Peyer's patch (tissue), 4 donors: ENCODE measurements at regions not wholly inside any gene's neighbourhood (a gene's known extent, or its start where the extent isn't known, plus 50 kb on each side); places are given as distances from the start of the nearest gene placed in this dataset.

ENCODE experiments used
- DNase-seq, 3 donors: peaks; one replicate each; pipeline ENCODE4 v3.0.0-alpha.2; 2017 to 2019
- H3K27ac ChIP-seq, 4 donors: fragments of 200-600 bp; sonication (generic); one replicate each; pipeline ENCODE4 v1.5.1; 2016 to 2019
- H3K27me3 ChIP-seq, 2 donors: fragments of 200-600 bp; sonication (generic); one replicate each; pipeline ENCODE4 v1.5.1; 2019
- H3K36me3 ChIP-seq, 3 donors: fragments of 200-600 bp; sonication (generic); one replicate each; pipeline ENCODE4 v1.5.1; 2016 to 2019
- H3K4me1 ChIP-seq, 4 donors: fragments of 200-600 bp; sonication (generic); one replicate each; pipeline ENCODE4 v1.5.1; 2016 to 2019
- H3K4me3 ChIP-seq, 4 donors: fragments of 200-600 bp; sonication (generic); 1 replicate in 3 of 4; 2 replicates in 1 of 4; pipeline ENCODE4 v1.5.1; 2016 to 2019; ENCODE audit warnings: mild to moderate bottlenecking in 1 of 4
- H3K9me3 ChIP-seq, 4 donors: fragments of 200-600 bp; sonication (generic); one replicate each; pipeline ENCODE4 v1.5.1; 2016 to 2019; ENCODE audit warnings: mild to moderate bottlenecking in 1 of 4
- POLR2A ChIP-seq, 2 donors: fragments of 450-650 bp; IDR thresholded peaks; one replicate each; pipeline ENCODE4 v1.5.1; 2017; ENCODE audit warnings: antibody characterized with exemption in 2 of 2, mild to moderate bottlenecking in 2 of 2, moderate library complexity in 2 of 2
- TF ChIP-seq, protein P1 (sequence below), 6 experiments: fragments of 450-650 bp in 4 of 6; fragments of 200-600 bp in 2 of 6; sonication (generic) in 1 of 6; IDR thresholded peaks; one replicate each; pipeline ENCODE4 v1.5.1; 2017 to 2019; ENCODE audit warnings: antibody characterized with exemption in 6 of 6, mild to moderate bottlenecking in 3 of 6, moderate library complexity in 1 of 6

DNA sequence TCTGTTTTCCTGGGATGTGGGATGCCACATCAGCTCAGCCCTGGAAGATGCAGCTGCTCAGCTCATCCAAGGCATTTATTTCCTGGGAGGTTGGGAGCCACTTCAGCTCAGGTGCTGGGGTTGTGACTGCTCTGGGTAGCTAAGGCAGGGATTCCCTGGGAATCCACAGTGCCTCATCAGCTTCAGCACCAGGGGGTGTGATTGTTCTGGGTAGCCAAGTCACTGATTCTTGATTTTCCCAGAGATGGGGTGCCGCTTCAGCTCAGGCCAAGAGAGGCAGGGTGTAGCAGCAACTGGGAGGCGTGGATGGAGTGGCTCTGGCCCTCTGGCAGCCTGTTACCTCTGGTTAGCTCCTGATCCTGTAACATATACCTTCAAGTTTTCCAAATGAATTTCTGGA, 81.3 kb upstream of the PRMT8 start:
- Histone ChIP-seq H3K27me3 (no peaks in the 10 kb centered on the region), H3K36me3 (no peaks in the 10 kb centered on the region), H3K9me3 (peaks cover 0 to 18% (median 5%) of the 10 kb centered on the region in 4 donors), H3K27ac (no peak overlapping the region), H3K4me1 (no peaks in the 10 kb centered on the region), H3K4me3 (no peak overlapping the region)
- no peak for DNase-seq
- no peak for TF ChIP-seq POLR2A (IDR thresholded peaks at IDR 0.05)

DNA sequence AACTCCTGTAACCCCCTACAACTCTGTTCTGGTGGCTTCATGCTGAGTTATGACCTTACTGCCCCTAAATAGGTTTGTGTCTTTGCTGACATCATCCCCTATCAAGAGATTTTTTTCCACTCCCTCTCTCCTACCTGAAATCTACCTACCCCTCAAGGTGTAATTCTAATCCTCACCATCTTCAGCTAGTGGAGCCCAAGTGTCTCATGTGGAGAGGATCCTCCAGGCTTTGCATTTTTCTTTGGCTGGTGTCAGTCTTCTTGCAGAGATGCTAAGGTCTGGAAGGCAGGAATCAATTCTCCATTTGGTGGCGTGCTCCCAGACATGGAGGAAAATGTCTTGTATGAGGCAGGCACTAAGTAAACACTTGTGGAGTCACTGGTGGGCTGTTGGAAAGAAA, 74.8 kb upstream of the PRMT8 start:
- H3K9me3 ChIP-seq: no peaks in the 10 kb centered on the region
- DNase-seq: no peak
- no peak overlapping the region for H3K4me3 ChIP-seq
- H3K27ac ChIP-seq: no peak overlapping the region
- H3K4me1 ChIP-seq: no peaks in the 10 kb centered on the region
- TF ChIP-seq, protein P1, sequence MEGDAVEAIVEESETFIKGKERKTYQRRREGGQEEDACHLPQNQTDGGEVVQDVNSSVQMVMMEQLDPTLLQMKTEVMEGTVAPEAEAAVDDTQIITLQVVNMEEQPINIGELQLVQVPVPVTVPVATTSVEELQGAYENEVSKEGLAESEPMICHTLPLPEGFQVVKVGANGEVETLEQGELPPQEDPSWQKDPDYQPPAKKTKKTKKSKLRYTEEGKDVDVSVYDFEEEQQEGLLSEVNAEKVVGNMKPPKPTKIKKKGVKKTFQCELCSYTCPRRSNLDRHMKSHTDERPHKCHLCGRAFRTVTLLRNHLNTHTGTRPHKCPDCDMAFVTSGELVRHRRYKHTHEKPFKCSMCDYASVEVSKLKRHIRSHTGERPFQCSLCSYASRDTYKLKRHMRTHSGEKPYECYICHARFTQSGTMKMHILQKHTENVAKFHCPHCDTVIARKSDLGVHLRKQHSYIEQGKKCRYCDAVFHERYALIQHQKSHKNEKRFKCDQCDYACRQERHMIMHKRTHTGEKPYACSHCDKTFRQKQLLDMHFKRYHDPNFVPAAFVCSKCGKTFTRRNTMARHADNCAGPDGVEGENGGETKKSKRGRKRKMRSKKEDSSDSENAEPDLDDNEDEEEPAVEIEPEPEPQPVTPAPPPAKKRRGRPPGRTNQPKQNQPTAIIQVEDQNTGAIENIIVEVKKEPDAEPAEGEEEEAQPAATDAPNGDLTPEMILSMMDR (IDR thresholded peaks at IDR 0.05): no peak
- no peak for TF ChIP-seq POLR2A (IDR thresholded peaks at IDR 0.05)
- H3K27me3 ChIP-seq: no peaks in the 10 kb centered on the region
- no peaks in the 10 kb centered on the region for H3K36me3 ChIP-seq

DNA sequence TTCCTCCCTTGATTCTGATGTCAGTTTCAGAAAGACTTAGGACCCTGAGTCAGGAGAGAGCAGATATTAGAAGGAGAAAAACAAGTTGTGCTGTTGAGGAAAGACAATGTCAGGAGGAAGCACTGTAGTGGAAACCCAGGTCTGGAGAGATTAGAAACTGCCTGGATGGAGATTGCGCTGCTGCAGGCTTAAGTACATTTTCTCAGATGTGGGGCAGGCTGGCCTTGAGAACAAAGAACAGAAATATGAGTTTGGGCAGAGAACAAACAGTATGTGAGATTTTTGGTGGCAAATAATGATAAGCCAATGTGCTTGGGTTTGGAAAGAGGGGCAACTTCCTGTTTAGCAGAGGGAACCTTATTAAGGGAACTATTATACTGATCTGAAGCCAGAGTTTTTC, 74.3 kb upstream of the PRMT8 start:
- no peak overlapping the region for H3K27ac ChIP-seq
- no peak for DNase-seq
- no peaks in the 10 kb centered on the region for H3K4me1 ChIP-seq
- TF ChIP-seq POLR2A (IDR thresholded peaks at IDR 0.05): no peak
- TF ChIP-seq, protein P1 (IDR thresholded peaks at IDR 0.05): no peak
- no peaks in the 10 kb centered on the region for H3K36me3 ChIP-seq
- H3K4me3 ChIP-seq: no peak overlapping the region
- H3K9me3 ChIP-seq: no peaks in the 10 kb centered on the region
- no peaks in the 10 kb centered on the region for H3K27me3 ChIP-seq

DNA sequence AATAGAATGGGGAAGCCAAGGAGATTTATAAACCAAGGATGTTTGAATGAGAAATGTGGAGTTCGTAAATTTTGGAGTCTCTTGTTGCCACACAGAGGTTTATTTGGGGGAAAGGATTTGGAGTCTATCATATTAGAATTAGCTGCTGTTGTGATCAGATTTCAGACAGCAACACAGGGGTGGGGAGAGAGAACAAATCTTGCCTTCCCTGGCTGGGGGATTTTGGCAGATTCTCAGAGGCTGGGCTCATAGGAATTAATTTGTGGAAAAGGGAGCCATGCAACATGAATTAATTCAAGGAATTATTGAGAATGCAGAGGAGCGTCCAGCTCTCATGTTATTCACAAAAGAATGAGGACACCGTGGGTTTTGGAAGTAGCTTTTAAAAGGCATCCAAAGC, 73.9 kb upstream of the PRMT8 start:
- H3K4me1 ChIP-seq: no peaks in the 10 kb centered on the region
- no peak overlapping the region for H3K4me3 ChIP-seq
- TF ChIP-seq POLR2A (IDR thresholded peaks at IDR 0.05): no peak
- TF ChIP-seq, protein P1 (IDR thresholded peaks at IDR 0.05): no peak
- no peaks in the 10 kb centered on the region for H3K27me3 ChIP-seq
- no peaks in the 10 kb centered on the region for H3K36me3 ChIP-seq
- no peak overlapping the region for H3K27ac ChIP-seq
- no peak for DNase-seq
- no peaks in the 10 kb centered on the region for H3K9me3 ChIP-seq

DNA sequence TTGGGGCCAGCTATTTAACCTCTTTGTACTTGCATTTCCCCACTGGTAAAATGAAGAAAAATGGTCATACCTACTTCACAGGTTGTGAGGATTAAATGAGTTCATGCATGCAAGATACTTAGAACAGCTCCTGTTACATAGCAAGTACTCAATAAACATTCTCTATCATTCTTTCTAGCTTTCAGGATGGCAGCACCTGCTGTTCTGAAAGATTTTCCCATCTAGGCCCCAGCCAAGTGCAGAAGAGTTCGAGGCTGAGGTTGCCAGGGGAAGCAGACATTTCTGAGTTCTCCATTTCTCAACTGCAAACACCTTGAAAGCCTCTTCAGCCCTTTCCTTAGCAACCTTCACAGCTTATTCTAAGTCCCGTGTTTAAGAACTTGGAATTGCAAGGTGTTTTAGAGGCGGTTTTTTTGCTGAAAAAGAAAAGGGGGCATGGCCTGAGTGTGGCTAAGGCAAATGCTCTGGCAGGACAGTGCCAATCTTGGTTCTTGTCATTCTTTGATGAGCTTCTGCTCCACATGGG, 73.0 kb upstream of the PRMT8 start:
- Histone ChIP-seq H3K27ac (no peak overlapping the region), H3K27me3 (no peaks in the 10 kb centered on the region), H3K4me3 (no peak overlapping the region), H3K9me3 (no peaks in the 10 kb centered on the region), H3K4me1 (no peaks in the 10 kb centered on the region), H3K36me3 (no peaks in the 10 kb centered on the region)
- no peak for DNase-seq
- no peak for TF ChIP-seq POLR2A (IDR thresholded peaks at IDR 0.05)
- TF ChIP-seq, protein P1 (IDR thresholded peaks at IDR 0.05): no peak

DNA sequence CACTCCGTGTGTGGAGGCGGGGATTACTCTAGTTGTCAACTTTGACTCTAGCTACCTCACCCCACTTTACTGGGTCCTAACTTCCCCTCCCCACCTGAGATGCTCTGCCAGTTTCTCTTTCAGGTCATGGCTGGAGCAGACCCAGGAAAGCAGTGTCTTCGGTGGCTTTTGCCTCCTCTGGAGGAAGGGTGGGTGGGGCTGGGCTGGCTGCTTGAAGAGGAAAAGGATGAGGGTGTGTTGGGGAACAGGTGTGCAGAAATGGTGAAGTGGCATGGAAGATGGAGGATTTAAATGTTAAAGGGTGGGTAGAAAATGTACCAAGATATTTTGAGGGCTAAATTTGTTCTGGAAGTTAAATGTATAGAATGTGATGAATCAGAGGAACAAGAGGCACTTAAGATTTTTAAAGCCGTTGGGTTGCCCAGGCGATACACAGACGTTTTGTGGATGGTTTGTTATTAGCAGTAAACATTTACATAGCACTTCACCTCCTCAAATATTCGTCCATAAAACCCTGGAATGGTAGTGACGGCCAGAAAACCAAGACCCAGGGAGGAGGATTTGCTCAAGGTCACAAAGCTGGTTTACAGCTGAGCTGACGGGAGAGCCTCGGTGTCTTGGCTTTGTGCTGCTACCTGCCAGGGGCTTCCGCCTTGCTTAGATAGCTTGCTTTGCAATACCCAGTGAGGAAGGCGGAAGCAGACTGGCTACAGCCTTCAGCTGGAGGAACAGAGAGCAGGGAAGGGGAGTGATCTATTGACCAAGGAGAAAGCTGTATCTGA, 72.2 kb upstream of the PRMT8 start:
- Histone ChIP-seq H3K36me3 (no peaks in the 10 kb centered on the region), H3K9me3 (no peaks in the 10 kb centered on the region), H3K27me3 (no peaks in the 10 kb centered on the region), H3K27ac (no peak overlapping the region), H3K4me1 (no peaks in the 10 kb centered on the region), H3K4me3 (no peak overlapping the region)
- TF ChIP-seq, protein P1 (IDR thresholded peaks at IDR 0.05): no peak
- TF ChIP-seq POLR2A (IDR thresholded peaks at IDR 0.05): no peak
- no peak for DNase-seq
